Hematopoietic multipotent progenitor cell treated with erythropoietin and hydrocortisone succinate and interleukin-3 and kit ligand, for 4 days (in vitro differentiated cells): ENCODE measurements at regions not wholly inside any gene's neighbourhood (a gene's known extent, or its start where the extent isn't known, plus 50 kb on each side); places are given as distances from the start of the nearest gene placed in this dataset.

ENCODE experiments used
- DNase-seq: peaks from one replicate; pipeline ENCODE4 v3.0.0-alpha.2; 2015

- DNase-seq, result no peak
These were observed 108.2 kb upstream of the NAV3 start for GRCh38 chr12:77722536-77722935.

- DNase-seq, result no peak
These were observed 110.4 kb upstream of the NAV3 start for GRCh38 chr12:77720258-77720657.

GRCh38 chr12:77710209-77710608, 120.5 kb upstream of the NAV3 start:
- DNase-seq, result no peak

GRCh38 chr12:77697126-77697525, 133.6 kb upstream of the NAV3 start:
- no peak for DNase-seq

GRCh38 chr12:77696183-77696582, 134.5 kb upstream of the NAV3 start:
- no peak for DNase-seq

- no peak for DNase-seq
These were observed 141.1 kb upstream of the NAV3 start for GRCh38 chr12:77689510-77690086.

GRCh38 chr12:77687321-77687720, 143.4 kb upstream of the NAV3 start:
- no peak for DNase-seq

- peak; percentile 19 for DNase-seq
These were observed 143.9 kb upstream of the NAV3 start for GRCh38 chr12:77686760-77687159.

- DNase-seq, result no peak
These were observed 144.8 kb upstream of the NAV3 start for GRCh38 chr12:77685901-77686300.

GRCh38 chr12:77685112-77685511, 145.6 kb upstream of the NAV3 start:
- DNase-seq, result peak; percentile 73

GRCh38 chr12:77682488-77682887, 148.2 kb upstream of the NAV3 start:
- no peak for DNase-seq

- no peak for DNase-seq
These were observed 149.0 kb upstream of the NAV3 start for GRCh38 chr12:77681726-77682125.

- no peak for DNase-seq
These were observed 151.0 kb upstream of the NAV3 start for GRCh38 chr12:77679686-77680085.

- no peak for DNase-seq
These were observed 152.1 kb upstream of the NAV3 start for GRCh38 chr12:77678621-77679020.

GRCh38 chr12:77667101-77667500, 163.6 kb upstream of the NAV3 start:
- no peak for DNase-seq

GRCh38 chr12:77648716-77649115, 182.0 kb upstream of the NAV3 start:
- no peak for DNase-seq

- no peak for DNase-seq
These were observed 184.6 kb upstream of the NAV3 start for GRCh38 chr12:77645966-77646598.

- DNase-seq, result no peak
These were observed 185.6 kb upstream of the NAV3 start for GRCh38 chr12:77644915-77645605.

GRCh38 chr12:77642246-77642645, 188.4 kb upstream of the NAV3 start:
- DNase-seq, result no peak

- DNase-seq, result no peak
These were observed 190.3 kb upstream of the NAV3 start for GRCh38 chr12:77640356-77640755.

- DNase-seq, result no peak
These were observed 199.8 kb upstream of the NAV3 start for GRCh38 chr12:77630790-77631445.

- DNase-seq, result no peak
These were observed 200.3 kb upstream of the NAV3 start for GRCh38 chr12:77630344-77630743.

GRCh38 chr12:77629141-77629540, 201.6 kb upstream of the NAV3 start:
- DNase-seq, result no peak

GRCh38 chr12:77625441-77625840, 205.3 kb upstream of the NAV3 start:
- no peak for DNase-seq
